ENCODE measurements at regions not wholly inside any gene's neighbourhood (a gene's known extent, or its start where the extent isn't known, plus 50 kb on each side); places are given as distances from the start of the nearest gene placed in this dataset.
"Not testable (repeated sequence)": the region's sequence is repeated elsewhere in the genome, so short reads cannot be mapped to it uniquely, and the experiment has no call there.

DNA sequence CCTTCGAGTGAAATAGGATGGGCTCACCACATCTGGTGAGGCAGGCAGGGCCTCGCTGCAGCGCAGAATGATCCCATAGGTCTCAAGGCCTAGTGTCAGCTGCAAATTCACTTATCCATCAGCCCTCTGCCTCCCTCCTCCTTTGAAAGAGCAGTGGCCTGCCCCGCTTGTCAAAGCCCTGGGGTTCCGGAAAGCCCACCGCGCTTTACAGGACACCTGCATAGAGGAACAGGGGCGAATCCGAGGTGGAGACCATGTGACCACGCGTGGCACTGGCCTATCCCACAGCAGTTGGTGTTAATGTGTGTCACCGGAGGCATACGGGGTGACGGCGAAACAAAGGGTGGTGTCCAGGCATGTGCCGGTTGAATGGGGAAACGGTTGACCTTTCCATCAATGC lies 104.7 kb upstream of the FOXD4L5 start:
- TF ChIP-seq, protein P1, sequence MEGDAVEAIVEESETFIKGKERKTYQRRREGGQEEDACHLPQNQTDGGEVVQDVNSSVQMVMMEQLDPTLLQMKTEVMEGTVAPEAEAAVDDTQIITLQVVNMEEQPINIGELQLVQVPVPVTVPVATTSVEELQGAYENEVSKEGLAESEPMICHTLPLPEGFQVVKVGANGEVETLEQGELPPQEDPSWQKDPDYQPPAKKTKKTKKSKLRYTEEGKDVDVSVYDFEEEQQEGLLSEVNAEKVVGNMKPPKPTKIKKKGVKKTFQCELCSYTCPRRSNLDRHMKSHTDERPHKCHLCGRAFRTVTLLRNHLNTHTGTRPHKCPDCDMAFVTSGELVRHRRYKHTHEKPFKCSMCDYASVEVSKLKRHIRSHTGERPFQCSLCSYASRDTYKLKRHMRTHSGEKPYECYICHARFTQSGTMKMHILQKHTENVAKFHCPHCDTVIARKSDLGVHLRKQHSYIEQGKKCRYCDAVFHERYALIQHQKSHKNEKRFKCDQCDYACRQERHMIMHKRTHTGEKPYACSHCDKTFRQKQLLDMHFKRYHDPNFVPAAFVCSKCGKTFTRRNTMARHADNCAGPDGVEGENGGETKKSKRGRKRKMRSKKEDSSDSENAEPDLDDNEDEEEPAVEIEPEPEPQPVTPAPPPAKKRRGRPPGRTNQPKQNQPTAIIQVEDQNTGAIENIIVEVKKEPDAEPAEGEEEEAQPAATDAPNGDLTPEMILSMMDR (IDR thresholded peaks at IDR 0.05; ENCODE audit: low read depth, low read length): not testable (repeated sequence)
- TF ChIP-seq POLR2A (IDR thresholded peaks at IDR 0.05; ENCODE audit: extremely low read depth, insufficient read length); MYC (IDR thresholded peaks at IDR 0.05; ENCODE audit: low read depth, low read length): not testable (repeated sequence)
- TF ChIP-seq, protein P2, sequence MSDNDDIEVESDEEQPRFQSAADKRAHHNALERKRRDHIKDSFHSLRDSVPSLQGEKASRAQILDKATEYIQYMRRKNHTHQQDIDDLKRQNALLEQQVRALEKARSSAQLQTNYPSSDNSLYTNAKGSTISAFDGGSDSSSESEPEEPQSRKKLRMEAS (IDR thresholded peaks at IDR 0.05; ENCODE audit: low read depth, low read length): not testable (repeated sequence)

All from NB4 (cell line).